Astrocyte (in vitro differentiated cells and primary cell): ENCODE measurements at regions not wholly inside any gene's neighbourhood (a gene's known extent, or its start where the extent isn't known, plus 50 kb on each side); places are given as distances from the start of the nearest gene placed in this dataset.

Experiments
- EZH2 ChIP-seq: IDR thresholded peaks from 2 replicates; pipeline ENCODE4 v1.6.1; 2012; ENCODE audit warnings: mild to moderate bottlenecking, low read length, inconsistent platforms; ENCODE audit not compliant: insufficient read depth
- TF ChIP-seq, protein P1 (sequence below): IDR thresholded peaks from 2 replicates; pipeline ENCODE4 v1.5.1; 2011; ENCODE audit warnings: low read depth, mild to moderate bottlenecking, inconsistent platforms, low read length, moderate library complexity; ENCODE audit not compliant: insufficient read depth

GRCh38 chr4:12933760-12934221 is 550.3 kb downstream of the RAB28 start:
- TF ChIP-seq, protein P1, sequence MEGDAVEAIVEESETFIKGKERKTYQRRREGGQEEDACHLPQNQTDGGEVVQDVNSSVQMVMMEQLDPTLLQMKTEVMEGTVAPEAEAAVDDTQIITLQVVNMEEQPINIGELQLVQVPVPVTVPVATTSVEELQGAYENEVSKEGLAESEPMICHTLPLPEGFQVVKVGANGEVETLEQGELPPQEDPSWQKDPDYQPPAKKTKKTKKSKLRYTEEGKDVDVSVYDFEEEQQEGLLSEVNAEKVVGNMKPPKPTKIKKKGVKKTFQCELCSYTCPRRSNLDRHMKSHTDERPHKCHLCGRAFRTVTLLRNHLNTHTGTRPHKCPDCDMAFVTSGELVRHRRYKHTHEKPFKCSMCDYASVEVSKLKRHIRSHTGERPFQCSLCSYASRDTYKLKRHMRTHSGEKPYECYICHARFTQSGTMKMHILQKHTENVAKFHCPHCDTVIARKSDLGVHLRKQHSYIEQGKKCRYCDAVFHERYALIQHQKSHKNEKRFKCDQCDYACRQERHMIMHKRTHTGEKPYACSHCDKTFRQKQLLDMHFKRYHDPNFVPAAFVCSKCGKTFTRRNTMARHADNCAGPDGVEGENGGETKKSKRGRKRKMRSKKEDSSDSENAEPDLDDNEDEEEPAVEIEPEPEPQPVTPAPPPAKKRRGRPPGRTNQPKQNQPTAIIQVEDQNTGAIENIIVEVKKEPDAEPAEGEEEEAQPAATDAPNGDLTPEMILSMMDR = no peak
- no peak for TF ChIP-seq EZH2
